GM19372 (cell line): ENCODE measurements at regions not wholly inside any gene's neighbourhood (a gene's known extent, or its start where the extent isn't known, plus 50 kb on each side); places are given as distances from the start of the nearest gene placed in this dataset.

Experiments
- ATAC-seq: cut with Tn5 transposase; IDR thresholded peaks from one replicate; pipeline ENCODE4 v1.9.1; 2021; ENCODE audit warnings: mild to moderate bottlenecking, low read depth, moderate library complexity; ENCODE audit not compliant: unreplicated experiment

DNA sequence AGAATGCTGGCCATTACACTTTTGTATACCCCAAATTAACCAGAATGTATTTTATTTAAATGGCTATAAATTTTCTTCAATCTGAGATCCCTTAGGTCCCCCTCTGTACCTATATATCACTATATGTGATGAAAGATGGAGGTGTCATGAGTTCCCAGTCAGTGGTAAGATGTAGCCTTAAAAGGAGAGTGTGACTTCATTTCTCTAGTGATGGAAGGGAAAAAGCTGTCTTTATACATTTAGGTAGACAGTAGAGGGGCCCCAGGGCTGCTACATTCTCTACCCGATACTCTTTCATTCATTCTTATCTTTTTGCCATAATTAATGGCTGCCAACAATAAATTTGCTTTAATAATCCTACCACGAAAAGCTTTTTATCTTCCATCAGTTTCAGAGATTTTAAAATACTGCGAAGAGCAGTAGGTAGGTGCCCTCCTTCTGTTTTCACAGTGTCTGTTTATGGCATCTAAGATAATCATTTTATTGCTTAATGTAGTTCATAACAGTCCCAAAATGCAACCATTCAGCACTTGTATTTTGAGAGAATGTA is 301.3 kb downstream of the ZNF608 start:
- no peak for ATAC-seq

- ATAC-seq = peak; percentile 99
Measured at GRCh38 chr5:124444147-124444775, 302.2 kb downstream of the ZNF608 start.

GRCh38 chr5:124440471-124440870 is 306.0 kb downstream of the ZNF608 start:
- no peak for ATAC-seq

- ATAC-seq = no peak
Measured at GRCh38 chr5:124439609-124440008, 306.8 kb downstream of the ZNF608 start.

- no peak for ATAC-seq
Measured at GRCh38 chr5:124438903-124439281, 307.5 kb downstream of the ZNF608 start.

- no peak for ATAC-seq
Measured at GRCh38 chr5:124438026-124438902, 308.2 kb downstream of the ZNF608 start.

GRCh38 chr5:124436294-124436693 is 310.1 kb downstream of the ZNF608 start:
- no peak for ATAC-seq

DNA sequence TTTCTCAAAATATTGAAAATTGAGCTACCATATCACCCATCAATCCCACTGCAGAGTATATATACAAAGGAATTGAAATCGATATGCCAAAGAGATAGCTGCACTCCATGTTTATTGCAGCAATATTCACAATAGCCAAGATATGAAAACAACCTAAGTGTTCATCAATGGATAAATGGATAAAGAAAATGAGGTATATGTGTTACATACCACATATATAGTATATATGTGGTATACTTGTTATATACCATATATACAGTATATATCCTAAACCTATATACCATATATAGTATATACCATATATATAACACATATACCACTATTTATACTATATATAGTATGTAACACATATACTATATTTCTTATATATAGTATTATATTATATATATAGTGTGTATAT is 313.3 kb downstream of the ZNF608 start:
- no peak for ATAC-seq

DNA sequence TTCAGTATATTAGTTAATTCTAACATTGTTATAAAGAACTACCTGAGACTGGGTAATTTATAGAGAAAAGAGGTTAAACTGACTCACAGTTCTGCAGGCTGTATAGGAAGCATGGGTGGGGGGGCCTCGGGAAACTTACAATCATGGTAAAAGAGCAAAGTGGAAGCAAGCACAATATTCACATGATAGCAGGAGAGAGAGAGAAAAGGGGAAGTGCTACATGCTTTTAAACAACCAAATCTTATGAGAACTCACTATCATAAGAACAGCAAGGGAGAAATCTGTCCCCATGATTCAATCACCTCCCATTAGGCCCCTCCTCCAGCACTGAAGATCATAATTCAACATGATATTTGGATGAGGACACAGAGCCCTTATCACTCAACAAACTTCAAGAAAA is 324.9 kb downstream of the ZNF608 start:
- ATAC-seq = no peak

DNA sequence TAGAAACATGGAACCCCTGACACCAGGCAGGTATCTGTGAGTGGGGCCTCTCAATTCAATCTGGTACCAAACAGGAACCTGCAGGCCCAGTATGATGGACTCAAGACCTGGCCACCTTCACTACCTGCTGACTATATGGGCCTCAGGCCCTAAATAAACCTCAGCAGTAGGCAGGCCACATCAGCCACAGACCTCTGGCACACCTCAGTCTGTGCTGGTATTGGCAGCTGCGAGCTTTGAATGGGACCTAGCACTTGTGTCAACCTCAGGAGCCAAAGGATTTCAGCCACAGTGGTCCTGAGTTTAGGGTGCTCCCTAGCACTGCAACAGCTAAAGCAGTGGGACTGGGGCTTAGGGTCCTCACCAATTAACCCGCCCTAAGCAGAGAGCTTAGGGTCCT is 325.5 kb downstream of the ZNF608 start:
- ATAC-seq = no peak

DNA sequence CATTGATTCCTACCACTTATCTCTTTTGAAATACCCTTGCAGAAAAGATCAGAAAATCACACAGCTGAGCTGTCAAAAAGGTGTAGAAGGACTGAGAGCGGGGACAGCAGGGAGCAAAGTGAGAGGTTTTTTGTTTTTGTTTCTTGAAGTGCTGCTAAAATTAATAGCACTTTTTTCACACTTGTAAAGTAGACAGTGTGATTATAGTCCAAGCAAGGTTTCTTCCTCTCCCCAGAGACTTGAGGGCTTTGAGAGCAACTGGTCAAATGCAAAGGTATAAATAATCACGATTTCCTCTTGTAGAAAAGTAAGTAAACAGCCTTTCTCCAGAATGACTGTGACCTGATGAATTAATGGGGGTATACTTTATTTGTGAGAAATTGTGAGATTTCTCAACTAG is 326.9 kb downstream of the ZNF608 start:
- peak; percentile 54 for ATAC-seq

GRCh38 chr5:124418390-124418789 is 328.0 kb downstream of the ZNF608 start:
- ATAC-seq = no peak

GRCh38 chr5:124417196-124417595 is 329.2 kb downstream of the ZNF608 start:
- ATAC-seq = no peak

DNA sequence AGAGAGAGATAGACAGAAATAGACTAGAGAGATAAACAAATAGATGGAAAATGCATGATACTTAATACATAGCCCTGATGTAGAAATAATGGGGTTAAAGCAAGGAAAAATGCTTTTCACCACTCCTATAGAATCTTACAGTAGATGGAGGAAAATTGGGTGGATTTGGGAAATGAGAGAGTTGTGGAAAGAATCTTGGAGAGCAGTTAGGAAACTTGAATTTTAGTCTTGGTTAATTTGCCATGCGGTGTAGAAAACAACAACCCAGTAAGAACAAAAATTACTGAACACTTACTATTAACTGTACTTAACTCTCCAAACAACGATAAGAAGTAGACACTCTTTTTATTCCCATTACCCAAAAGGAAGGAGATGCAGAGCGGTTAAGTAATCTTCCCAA is 329.8 kb downstream of the ZNF608 start:
- ATAC-seq = no peak

GRCh38 chr5:124414973-124415372 is 331.5 kb downstream of the ZNF608 start:
- no peak for ATAC-seq

GRCh38 chr5:124410539-124411488 is 335.6 kb downstream of the ZNF608 start:
- ATAC-seq = peak; percentile 95

- ATAC-seq = no peak
Measured at GRCh38 chr5:124408738-124409453, 337.5 kb downstream of the ZNF608 start.

DNA sequence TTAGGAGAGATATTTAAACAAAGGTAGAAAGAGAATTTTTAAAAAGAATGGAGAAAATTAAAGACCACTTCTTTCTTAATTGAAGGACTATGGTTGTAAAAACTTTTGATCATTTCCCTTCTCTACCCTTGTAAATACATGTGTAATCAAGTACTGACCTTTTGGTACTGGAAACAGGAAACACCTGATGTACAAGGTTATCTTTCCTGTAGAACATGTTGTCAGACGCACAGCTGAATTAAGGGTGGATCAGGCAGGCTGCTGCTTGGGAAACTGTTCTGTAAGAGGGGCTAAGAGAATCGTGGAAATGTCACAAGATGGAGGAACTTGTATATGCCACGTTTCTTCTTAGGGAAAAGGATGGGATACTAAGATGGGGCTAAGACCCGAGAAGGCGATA is 341.6 kb downstream of the ZNF608 start:
- ATAC-seq = no peak

- no peak for ATAC-seq
Measured at GRCh38 chr5:124403281-124403680, 343.2 kb downstream of the ZNF608 start.

- no peak for ATAC-seq
Measured at GRCh38 chr5:124402144-124402581, 344.3 kb downstream of the ZNF608 start.
